ENCODE measurements at regions not wholly inside any gene's neighbourhood (a gene's known extent, or its start where the extent isn't known, plus 50 kb on each side); places are given as distances from the start of the nearest gene placed in this dataset.

DNA sequence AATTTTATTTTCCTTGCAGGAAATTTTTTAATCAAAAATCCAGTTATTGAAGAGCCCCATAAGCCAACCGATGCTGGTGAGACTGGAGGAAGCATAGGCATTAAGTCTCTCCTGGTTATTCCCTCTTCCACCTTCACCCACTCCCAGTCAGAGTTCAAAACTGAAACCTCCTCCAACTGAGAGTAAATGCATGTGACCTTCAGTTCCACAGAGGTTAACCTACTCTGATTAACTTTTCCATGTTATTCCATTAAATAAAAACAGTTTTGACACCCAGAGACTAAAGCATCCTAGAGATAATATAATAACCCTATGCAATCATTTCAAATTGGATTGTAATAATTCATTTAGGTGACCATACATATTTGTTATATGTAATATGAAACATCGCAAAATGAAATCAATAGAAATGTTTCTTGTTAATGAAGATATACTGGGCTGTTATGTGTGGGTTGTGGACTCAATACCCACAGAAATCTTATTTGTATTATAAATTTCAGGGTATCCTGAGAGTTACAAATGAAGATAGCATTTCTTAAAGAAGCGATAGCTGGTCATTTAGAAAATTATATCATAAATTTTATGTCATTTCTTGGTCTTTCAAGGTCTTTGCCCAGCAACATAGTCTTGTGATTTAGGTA is 376.5 kb downstream of the SETD4 start (continued):
- TF ChIP-seq, protein P1, sequence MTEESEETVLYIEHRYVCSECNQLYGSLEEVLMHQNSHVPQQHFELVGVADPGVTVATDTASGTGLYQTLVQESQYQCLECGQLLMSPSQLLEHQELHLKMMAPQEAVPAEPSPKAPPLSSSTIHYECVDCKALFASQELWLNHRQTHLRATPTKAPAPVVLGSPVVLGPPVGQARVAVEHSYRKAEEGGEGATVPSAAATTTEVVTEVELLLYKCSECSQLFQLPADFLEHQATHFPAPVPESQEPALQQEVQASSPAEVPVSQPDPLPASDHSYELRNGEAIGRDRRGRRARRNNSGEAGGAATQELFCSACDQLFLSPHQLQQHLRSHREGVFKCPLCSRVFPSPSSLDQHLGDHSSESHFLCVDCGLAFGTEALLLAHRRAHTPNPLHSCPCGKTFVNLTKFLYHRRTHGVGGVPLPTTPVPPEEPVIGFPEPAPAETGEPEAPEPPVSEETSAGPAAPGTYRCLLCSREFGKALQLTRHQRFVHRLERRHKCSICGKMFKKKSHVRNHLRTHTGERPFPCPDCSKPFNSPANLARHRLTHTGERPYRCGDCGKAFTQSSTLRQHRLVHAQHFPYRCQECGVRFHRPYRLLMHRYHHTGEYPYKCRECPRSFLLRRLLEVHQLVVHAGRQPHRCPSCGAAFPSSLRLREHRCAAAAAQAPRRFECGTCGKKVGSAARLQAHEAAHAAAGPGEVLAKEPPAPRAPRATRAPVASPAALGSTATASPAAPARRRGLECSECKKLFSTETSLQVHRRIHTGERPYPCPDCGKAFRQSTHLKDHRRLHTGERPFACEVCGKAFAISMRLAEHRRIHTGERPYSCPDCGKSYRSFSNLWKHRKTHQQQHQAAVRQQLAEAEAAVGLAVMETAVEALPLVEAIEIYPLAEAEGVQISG (CRISPR knock-in tag; IDR thresholded peaks at IDR 0.05), result no peak
- TF ChIP-seq, protein P2, sequence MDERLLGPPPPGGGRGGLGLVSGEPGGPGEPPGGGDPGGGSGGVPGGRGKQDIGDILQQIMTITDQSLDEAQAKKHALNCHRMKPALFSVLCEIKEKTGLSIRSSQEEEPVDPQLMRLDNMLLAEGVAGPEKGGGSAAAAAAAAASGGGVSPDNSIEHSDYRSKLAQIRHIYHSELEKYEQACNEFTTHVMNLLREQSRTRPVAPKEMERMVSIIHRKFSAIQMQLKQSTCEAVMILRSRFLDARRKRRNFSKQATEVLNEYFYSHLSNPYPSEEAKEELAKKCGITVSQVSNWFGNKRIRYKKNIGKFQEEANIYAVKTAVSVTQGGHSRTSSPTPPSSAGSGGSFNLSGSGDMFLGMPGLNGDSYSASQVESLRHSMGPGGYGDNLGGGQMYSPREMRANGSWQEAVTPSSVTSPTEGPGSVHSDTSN (CRISPR knock-in tag; IDR thresholded peaks at IDR 0.05), result no peak
- no peak for TF ChIP-seq HDAC1 (CRISPR knock-in tag; IDR thresholded peaks at IDR 0.05)
- no peak for TF ChIP-seq ZNF605 (CRISPR knock-in tag; IDR thresholded peaks at IDR 0.05)
- TF ChIP-seq ETV5 (CRISPR knock-in tag; IDR thresholded peaks at IDR 0.05; ENCODE audit: borderline replicate concordance), result no peak
- no peak for TF ChIP-seq ZFAT (CRISPR knock-in tag; conservative IDR thresholded peaks at IDR 0.05)
- no peak for TF ChIP-seq SP4 (CRISPR knock-in tag; IDR thresholded peaks at IDR 0.05)
- TF ChIP-seq ARNT (IDR thresholded peaks at IDR 0.05), result no peak

DNA sequence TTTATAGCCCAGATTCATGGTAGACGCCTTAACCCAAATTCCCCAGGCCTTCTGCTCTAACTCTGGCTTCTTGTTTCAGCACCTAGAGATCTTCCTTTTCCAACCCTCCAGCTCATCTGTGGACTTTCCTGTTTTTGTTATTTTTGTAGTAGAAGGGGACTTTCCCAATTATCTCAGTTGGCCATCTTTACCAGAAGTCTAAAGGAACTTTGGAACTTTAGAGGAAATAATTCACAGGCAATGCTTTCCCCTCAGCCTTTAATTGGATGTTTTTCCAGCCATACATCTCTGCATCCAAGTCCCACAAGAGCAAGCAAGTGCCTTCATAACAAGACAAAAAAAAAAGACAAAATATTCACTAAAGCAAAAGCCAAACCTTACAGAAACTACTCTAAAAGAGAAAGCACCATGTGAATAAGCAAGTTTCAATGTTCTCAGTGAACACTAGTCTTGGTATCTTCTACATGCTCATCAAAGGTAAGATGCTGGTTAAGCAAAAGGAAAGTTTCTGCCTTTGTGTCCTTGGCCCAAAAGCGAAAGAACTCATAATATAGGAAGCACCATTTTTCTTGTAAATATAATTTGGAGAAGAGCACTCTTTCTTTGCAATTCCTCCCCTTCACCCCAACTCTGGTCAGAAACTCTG is 377.3 kb downstream of the SETD4 start:
- no peak overlapping the region for H3K4me3 ChIP-seq (replicated peaks in 1 of 3; ENCODE audit: insufficient read depth in 1 of 3, low read depth in 2 of 3, low read length in 3 of 3)
- ATAC-seq (no peak), DNase-seq (ENCODE audit: low spot score) (no peak), FAIRE-seq (no peak)
- no peak overlapping the region for H3K27ac ChIP-seq (ENCODE audit: extremely low read length, insufficient read depth, low read length)
- peaks cover 7% of the 10 kb centered on the region for H3K4me1 ChIP-seq (ENCODE audit: insufficient read depth, low read length)
- intact Hi-C loops (cut with micrococcal nuclease; ENCODE audit: unreplicated experiment), result no loop called here
- H3K36me3 ChIP-seq (replicated peaks in 1 of 2; ENCODE audit: control insufficient read depth in 1 of 2, insufficient read depth in 2 of 2, low read length in 2 of 2), result no peaks in the 10 kb centered on the region
- H3K27me3 ChIP-seq (ENCODE audit: control insufficient read depth in 1 of 2, insufficient read depth in 2 of 2, low read length in 2 of 2), result no peaks in the 10 kb centered on the region
- H2AFZ ChIP-seq (ENCODE audit: low read length), result no peak overlapping the region
- no TSS peak for BruUV-seq (replicated peaks)
- H4K20me1 ChIP-seq (ENCODE audit: insufficient read depth, low read length), result no peaks in the 10 kb centered on the region
- H3K79me2 ChIP-seq (ENCODE audit: insufficient read depth, low read length), result no peaks in the 10 kb centered on the region
- H3K4me2 ChIP-seq (ENCODE audit: low read depth, low read length), result no peak overlapping the region
- CTCF ChIA-PET (ENCODE audit: low intra/inter-chr PET ratio, low total read pairs), result no interaction called here
- POLR2A ChIA-PET, result no interaction called here
- H3K9me3 ChIP-seq (ENCODE audit: low read length), result no peaks in the 10 kb centered on the region
- H3K9ac ChIP-seq (ENCODE audit: insufficient read depth, low read depth, low read length), result no peak overlapping the region
- in situ Hi-C loops (cut with HindIII; ENCODE audit: extremely low pct_ligation_motif_present, low pct_unique_long_range_greater_than_20kb), result no loop called here
- WGBS (ENCODE audit: low lambda C conversion rate), result 52% methylated on average over 2 of the region's 2 CpGs
- TF ChIP-seq PLRG1 (conservative IDR thresholded peaks at IDR 0.05) (no peak), RFXAP (CRISPR knock-in tag; IDR thresholded peaks at IDR 0.05; ENCODE audit: borderline replicate concordance) (no peak), PHF21A (CRISPR knock-in tag; IDR thresholded peaks at IDR 0.05) (no peak), KDM4B (CRISPR knock-in tag; IDR thresholded peaks at IDR 0.05) (no peak), ZNF552 (CRISPR knock-in tag; IDR thresholded peaks at IDR 0.05; ENCODE audit: borderline replicate concordance) (no peak), ZBTB42 (CRISPR knock-in tag; IDR thresholded peaks at IDR 0.05) (no peak), REPIN1 (CRISPR knock-in tag; IDR thresholded peaks at IDR 0.05; ENCODE audit: borderline replicate concordance, low read depth) (no peak)
- TF ChIP-seq, protein P3, sequence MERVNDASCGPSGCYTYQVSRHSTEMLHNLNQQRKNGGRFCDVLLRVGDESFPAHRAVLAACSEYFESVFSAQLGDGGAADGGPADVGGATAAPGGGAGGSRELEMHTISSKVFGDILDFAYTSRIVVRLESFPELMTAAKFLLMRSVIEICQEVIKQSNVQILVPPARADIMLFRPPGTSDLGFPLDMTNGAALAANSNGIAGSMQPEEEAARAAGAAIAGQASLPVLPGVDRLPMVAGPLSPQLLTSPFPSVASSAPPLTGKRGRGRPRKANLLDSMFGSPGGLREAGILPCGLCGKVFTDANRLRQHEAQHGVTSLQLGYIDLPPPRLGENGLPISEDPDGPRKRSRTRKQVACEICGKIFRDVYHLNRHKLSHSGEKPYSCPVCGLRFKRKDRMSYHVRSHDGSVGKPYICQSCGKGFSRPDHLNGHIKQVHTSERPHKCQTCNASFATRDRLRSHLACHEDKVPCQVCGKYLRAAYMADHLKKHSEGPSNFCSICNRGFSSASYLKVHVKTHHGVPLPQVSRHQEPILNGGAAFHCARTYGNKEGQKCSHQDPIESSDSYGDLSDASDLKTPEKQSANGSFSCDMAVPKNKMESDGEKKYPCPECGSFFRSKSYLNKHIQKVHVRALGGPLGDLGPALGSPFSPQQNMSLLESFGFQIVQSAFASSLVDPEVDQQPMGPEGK (CRISPR knock-in tag; IDR thresholded peaks at IDR 0.05), result no peak
- TF ChIP-seq, protein P4, sequence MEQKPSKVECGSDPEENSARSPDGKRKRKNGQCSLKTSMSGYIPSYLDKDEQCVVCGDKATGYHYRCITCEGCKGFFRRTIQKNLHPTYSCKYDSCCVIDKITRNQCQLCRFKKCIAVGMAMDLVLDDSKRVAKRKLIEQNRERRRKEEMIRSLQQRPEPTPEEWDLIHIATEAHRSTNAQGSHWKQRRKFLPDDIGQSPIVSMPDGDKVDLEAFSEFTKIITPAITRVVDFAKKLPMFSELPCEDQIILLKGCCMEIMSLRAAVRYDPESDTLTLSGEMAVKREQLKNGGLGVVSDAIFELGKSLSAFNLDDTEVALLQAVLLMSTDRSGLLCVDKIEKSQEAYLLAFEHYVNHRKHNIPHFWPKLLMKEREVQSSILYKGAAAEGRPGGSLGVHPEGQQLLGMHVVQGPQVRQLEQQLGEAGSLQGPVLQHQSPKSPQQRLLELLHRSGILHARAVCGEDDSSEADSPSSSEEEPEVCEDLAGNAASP (CRISPR knock-in tag; IDR thresholded peaks at IDR 0.05; ENCODE audit: borderline replicate concordance), result no peak

All from HepG2 (cell line).